A549 (cell line): ENCODE measurements at regions not wholly inside any gene's neighbourhood (a gene's known extent, or its start where the extent isn't known, plus 50 kb on each side); places are given as distances from the start of the nearest gene placed in this dataset.

Experiments used
- ATAC-seq, 2 experiments: fragments of 200-7000 bp in 1 of 2; fragments of >200 bp in 1 of 2; cut with Nextera tagmentation in 1 of 2; cut with Tn5 transposase in 1 of 2; 3 replicates each; pipeline versions ENCODE4 v1.8.0 to v1.9.1; 2018 to 2020; ENCODE audit warnings: mild to moderate bottlenecking in 1 of 2, moderate library complexity in 1 of 2
- CTCF ChIA-PET: fragments of 300-600 bp; sonication (Branson Sonifier 250); formaldehyde crosslinking; extraction: SDS; loops from one replicate; lab custom pipeline; 2021; ENCODE audit warnings: antibody characterized with exemption, inconsistent platforms; lab: Yijun Ruan, JAX
- POLR2A ChIA-PET: fragments of 350-600 bp; formaldehyde crosslinking; extraction: SDS; loops from one replicate; lab custom pipeline; 2021; ENCODE audit warnings: antibody characterized with exemption, inconsistent platforms; lab: Yijun Ruan, JAX
- DNase-seq, 2 experiments: peaks; one replicate each; pipeline versions ENCODE4 v3.0.0 to v3.0.0-alpha.2; 2011 to 2016; ENCODE audit warnings: low read depth in 1 of 2, low spot score in 1 of 2
- FAIRE-seq: peaks from 2 replicates; lab custom pipeline; 2011; peaks lifted over from hg19 to GRCh38; lab: Jason Lieb, UNC
- H3K27ac ChIP-seq, 2 experiments: fragments of >200 bp; sonication (Bioruptor Twin); formaldehyde crosslinking; 3 replicates each; pipeline ENCODE4 v1.5.1; 2016 to 2017
- H3K4me1 ChIP-seq: fragments of >200 bp; sonication (Bioruptor Twin); formaldehyde crosslinking; 3 replicates; pipeline ENCODE4 v1.6.1; 2016
- H3K4me2 ChIP-seq: fragments of >200 bp; sonication (Bioruptor Twin); formaldehyde crosslinking; 3 replicates; pipeline ENCODE4 v1.6.1; 2016
- H3K4me3 ChIP-seq: fragments of >200 bp; sonication (Bioruptor Twin); formaldehyde crosslinking; 3 replicates; pipeline ENCODE4 v1.5.1; 2016
- H3K9me3 ChIP-seq: fragments of >200 bp; sonication (Bioruptor Twin); formaldehyde crosslinking; 3 replicates; pipeline ENCODE4 v1.6.1; 2016
- BHLHE40 ChIP-seq: IDR thresholded peaks from 2 replicates; pipeline ENCODE4 v1.6.1; 2012; ENCODE audit warnings: low read depth, low read length, inconsistent platforms
- CBX2 ChIP-seq: fragments of 200-600 bp; sonication (generic); IDR thresholded peaks from 2 replicates; pipeline ENCODE4 v1.6.1; 2016; ENCODE audit warnings: low read depth, mild to moderate bottlenecking, borderline replicate concordance
- CEBPB ChIP-seq, 2 experiments: fragments of >200 bp in 1 of 2; sonication (Bioruptor Twin) in 1 of 2; formaldehyde crosslinking in 1 of 2; IDR thresholded peaks; 2 replicates each; pipeline ENCODE4 v1.6.1; 2012 to 2016
- CHD2 ChIP-seq: fragments of 150-350 bp; IDR thresholded peaks from 2 replicates; pipeline ENCODE4 v1.6.1; 2014; ENCODE audit warnings: low read length; ENCODE audit not compliant: partially characterized antibody
- EHMT2 ChIP-seq: fragments of 200-600 bp; sonication (generic); IDR thresholded peaks from 2 replicates; pipeline ENCODE4 v1.6.1; 2016; ENCODE audit warnings: antibody characterized with exemption, low read depth, mild to moderate bottlenecking, moderate library complexity
- ESRRA ChIP-seq: fragments of 150-350 bp; IDR thresholded peaks from 2 replicates; pipeline ENCODE4 v1.6.1; 2014; ENCODE audit warnings: mild to moderate bottlenecking, low read length, borderline replicate concordance
- FOSB ChIP-seq: fragments of 250-450 bp; sonication (Bioruptor Pico); IDR thresholded peaks from 2 replicates; pipeline ENCODE4 v1.5.0; 2020; ENCODE audit warnings: mild to moderate bottlenecking, moderate library complexity
- FOSL2 ChIP-seq, 2 experiments: fragments of 450-650 bp in 1 of 2; fragments of >200 bp in 1 of 2; sonication (Bioruptor Twin) in 1 of 2; formaldehyde crosslinking; IDR thresholded peaks; 2 replicates each; pipeline versions ENCODE4 v1.5.0 to v1.6.1; 2016 to 2020; ENCODE audit warnings: mild to moderate bottlenecking in 1 of 2, moderate library complexity in 1 of 2
- GATA3 ChIP-seq: IDR thresholded peaks from 2 replicates; pipeline ENCODE4 v1.6.1; 2012; ENCODE audit warnings: borderline replicate concordance
- HOXB13 ChIP-seq: fragments of 250-450 bp; sonication (Bioruptor Pico); IDR thresholded peaks from 2 replicates; pipeline ENCODE4 v1.5.0; 2020; ENCODE audit warnings: low read depth, mild to moderate bottlenecking, moderate library complexity
- KDM1A ChIP-seq: fragments of 200-600 bp; sonication (generic); IDR thresholded peaks from 2 replicates; pipeline ENCODE4 v1.6.1; 2016; ENCODE audit warnings: low read depth, mild to moderate bottlenecking
- MAFK ChIP-seq: fragments of 450-650 bp; IDR thresholded peaks from 2 replicates; pipeline ENCODE4 v1.6.1; 2014; ENCODE audit not compliant: partially characterized antibody
- MYC ChIP-seq: IDR thresholded peaks from 2 replicates; pipeline ENCODE4 v1.6.1; 2012; ENCODE audit warnings: mild to moderate bottlenecking, inconsistent platforms, low read length, improper control_type of control experiment, borderline replicate concordance
- POLR2AphosphoS2 ChIP-seq: conservative IDR thresholded peaks from 2 replicates; pipeline ENCODE4 v1.6.1; 2012; ENCODE audit warnings: low read length, improper control_type of control experiment, inconsistent platforms
- RARB ChIP-seq: fragments of 250-450 bp; sonication (Bioruptor Pico); IDR thresholded peaks from 2 replicates; pipeline ENCODE4 v1.8.0; 2021; ENCODE audit warnings: mild to moderate bottlenecking, moderate library complexity
- RFX5 ChIP-seq: fragments of 450-650 bp; IDR thresholded peaks from 2 replicates; pipeline ENCODE4 v1.7.1; 2014; ENCODE audit warnings: antibody characterized with exemption, mild to moderate bottlenecking, moderate library complexity
- SMC3 ChIP-seq: fragments of >200 bp; sonication (Bioruptor Twin); formaldehyde crosslinking; IDR thresholded peaks from 3 replicates; pipeline ENCODE4 v1.6.1; 2018; ENCODE audit warnings: inconsistent platforms
- TP53 ChIP-seq: fragments of 250-450 bp; sonication (Bioruptor Pico); IDR thresholded peaks from 2 replicates; pipeline ENCODE4 v1.5.0; 2021; ENCODE audit warnings: mild to moderate bottlenecking, moderate library complexity
- ZSCAN20 ChIP-seq: fragments of 250-450 bp; sonication (Bioruptor Pico); IDR thresholded peaks from 2 replicates; pipeline ENCODE4 v1.8.0; 2022; ENCODE audit warnings: mild to moderate bottlenecking, moderate library complexity
- WGBS: methylation state at CpG from one replicate; pipeline ENCODE4 v1.1.6; 2017; ENCODE audit errors: missing lambda C conversion rate; 5-methylcytosine and 5-hydroxymethylcytosine counted together
- TF ChIP-seq, protein P1 (sequence below): fragments of 150-350 bp; IDR thresholded peaks from 2 replicates; pipeline ENCODE4 v1.6.1; 2014; ENCODE audit warnings: low read depth, mild to moderate bottlenecking, low read length
- TF ChIP-seq, protein P2 (sequence below): fragments of 200-600 bp; sonication (generic); IDR thresholded peaks from 2 replicates; pipeline ENCODE4 v1.6.1; 2016; ENCODE audit warnings: antibody characterized with exemption, mild to moderate bottlenecking, moderate library complexity

DNA sequence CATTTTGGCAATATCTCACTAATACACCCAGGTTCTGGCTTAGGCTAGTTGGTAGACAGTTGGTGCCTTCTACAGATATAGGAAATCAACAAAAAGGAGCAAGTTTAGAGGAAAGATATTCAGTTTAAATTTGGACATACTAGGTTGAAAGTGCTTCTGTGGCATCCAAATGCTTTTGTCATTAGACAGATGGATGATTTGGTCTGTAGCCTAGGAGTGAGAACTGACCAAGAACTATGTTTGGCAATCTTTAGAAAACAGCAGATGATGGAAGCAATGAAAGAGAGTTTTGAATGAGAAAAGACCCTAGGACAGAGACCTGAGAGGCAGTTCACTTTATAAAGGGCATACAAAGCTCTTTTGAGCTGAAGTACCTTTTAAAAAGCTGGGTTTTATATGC, 201.3 kb upstream of the FSHR start:
- no peak for DNase-seq
- CTCF ChIA-PET: no interaction called here
- TF ChIP-seq EHMT2 (no peak), CHD2 (no peak), ZSCAN20 (no peak), CEBPB (IDR thresholded peaks at IDR 0.05) (no peak), POLR2AphosphoS2 (no peak), SMC3 (no peak), FOSL2 (IDR thresholded peaks at IDR 0.05) (no peak), FOSL2 (CRISPR knock-in tag; IDR thresholded peaks at IDR 0.05) (no peak), FOSB (CRISPR knock-in tag) (no peak), BHLHE40 (no peak), ESRRA (no peak), KDM1A (no peak)
- TF ChIP-seq, protein P1, sequence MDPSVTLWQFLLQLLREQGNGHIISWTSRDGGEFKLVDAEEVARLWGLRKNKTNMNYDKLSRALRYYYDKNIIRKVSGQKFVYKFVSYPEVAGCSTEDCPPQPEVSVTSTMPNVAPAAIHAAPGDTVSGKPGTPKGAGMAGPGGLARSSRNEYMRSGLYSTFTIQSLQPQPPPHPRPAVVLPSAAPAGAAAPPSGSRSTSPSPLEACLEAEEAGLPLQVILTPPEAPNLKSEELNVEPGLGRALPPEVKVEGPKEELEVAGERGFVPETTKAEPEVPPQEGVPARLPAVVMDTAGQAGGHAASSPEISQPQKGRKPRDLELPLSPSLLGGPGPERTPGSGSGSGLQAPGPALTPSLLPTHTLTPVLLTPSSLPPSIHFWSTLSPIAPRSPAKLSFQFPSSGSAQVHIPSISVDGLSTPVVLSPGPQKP: no peak
- FAIRE-seq: no peak
- no peak for ATAC-seq
- Histone ChIP-seq H3K27ac (no peak overlapping the region), H3K4me3 (no peak overlapping the region), H3K4me1 (no peaks in the 10 kb centered on the region), H3K9me3 (no peaks in the 10 kb centered on the region; the same call in 2 of the 3 replicates), H3K4me2 (no peak overlapping the region)
- POLR2A ChIA-PET: no interaction called here

DNA sequence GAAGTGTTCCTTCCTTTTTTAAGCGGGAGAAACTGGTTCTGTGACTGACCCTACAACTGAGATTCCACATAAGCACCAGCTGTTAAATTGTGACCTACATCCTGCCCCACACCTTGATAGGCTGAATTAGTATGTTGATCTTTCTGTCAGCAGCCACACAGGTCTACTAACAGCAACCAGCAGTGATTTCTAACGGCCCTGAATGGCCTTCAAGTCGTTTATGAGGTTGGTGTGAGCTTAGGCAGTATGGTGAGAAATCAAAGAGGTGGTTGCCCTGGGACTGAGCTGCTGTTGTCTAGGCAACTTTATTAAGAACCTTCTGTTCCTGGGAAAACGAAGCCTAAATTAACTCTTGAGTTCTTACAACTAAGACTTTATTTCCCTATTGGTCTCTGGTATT, 197.2 kb upstream of the FSHR start:
- DNase-seq: no peak
- Histone ChIP-seq H3K4me1 (no peaks in the 10 kb centered on the region), H3K4me2 (no peak overlapping the region), H3K4me3 (no peak overlapping the region)
- CTCF ChIA-PET: no interaction called here
- FAIRE-seq: no peak
- TF ChIP-seq CBX2 (no peak), RARB (CRISPR knock-in tag) (no peak), GATA3 (no peak), TP53 (CRISPR knock-in tag) (no peak), MYC (no peak), CEBPB (IDR thresholded peaks at IDR 0.05) (no peak), RFX5 (no peak), HOXB13 (CRISPR knock-in tag) (no peak), POLR2AphosphoS2 (no peak), MAFK (no peak)
- TF ChIP-seq, protein P1: no peak
- TF ChIP-seq, protein P2, sequence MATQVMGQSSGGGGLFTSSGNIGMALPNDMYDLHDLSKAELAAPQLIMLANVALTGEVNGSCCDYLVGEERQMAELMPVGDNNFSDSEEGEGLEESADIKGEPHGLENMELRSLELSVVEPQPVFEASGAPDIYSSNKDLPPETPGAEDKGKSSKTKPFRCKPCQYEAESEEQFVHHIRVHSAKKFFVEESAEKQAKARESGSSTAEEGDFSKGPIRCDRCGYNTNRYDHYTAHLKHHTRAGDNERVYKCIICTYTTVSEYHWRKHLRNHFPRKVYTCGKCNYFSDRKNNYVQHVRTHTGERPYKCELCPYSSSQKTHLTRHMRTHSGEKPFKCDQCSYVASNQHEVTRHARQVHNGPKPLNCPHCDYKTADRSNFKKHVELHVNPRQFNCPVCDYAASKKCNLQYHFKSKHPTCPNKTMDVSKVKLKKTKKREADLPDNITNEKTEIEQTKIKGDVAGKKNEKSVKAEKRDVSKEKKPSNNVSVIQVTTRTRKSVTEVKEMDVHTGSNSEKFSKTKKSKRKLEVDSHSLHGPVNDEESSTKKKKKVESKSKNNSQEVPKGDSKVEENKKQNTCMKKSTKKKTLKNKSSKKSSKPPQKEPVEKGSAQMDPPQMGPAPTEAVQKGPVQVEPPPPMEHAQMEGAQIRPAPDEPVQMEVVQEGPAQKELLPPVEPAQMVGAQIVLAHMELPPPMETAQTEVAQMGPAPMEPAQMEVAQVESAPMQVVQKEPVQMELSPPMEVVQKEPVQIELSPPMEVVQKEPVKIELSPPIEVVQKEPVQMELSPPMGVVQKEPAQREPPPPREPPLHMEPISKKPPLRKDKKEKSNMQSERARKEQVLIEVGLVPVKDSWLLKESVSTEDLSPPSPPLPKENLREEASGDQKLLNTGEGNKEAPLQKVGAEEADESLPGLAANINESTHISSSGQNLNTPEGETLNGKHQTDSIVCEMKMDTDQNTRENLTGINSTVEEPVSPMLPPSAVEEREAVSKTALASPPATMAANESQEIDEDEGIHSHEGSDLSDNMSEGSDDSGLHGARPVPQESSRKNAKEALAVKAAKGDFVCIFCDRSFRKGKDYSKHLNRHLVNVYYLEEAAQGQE: no peak
- TF ChIP-seq, all 56 proteins: peak for 0
- POLR2A ChIA-PET: no interaction called here
- 4% methylated on average over 4 of the region's 4 CpGs for WGBS
- Histone ChIP-seq H3K27ac (no peak overlapping the region), H3K9me3 (no peaks in the 10 kb centered on the region)
- no peak for ATAC-seq
